ENCODE measurements at regions not wholly inside any gene's neighbourhood (a gene's known extent, or its start where the extent isn't known, plus 50 kb on each side); places are given as distances from the start of the nearest gene placed in this dataset.

DNA sequence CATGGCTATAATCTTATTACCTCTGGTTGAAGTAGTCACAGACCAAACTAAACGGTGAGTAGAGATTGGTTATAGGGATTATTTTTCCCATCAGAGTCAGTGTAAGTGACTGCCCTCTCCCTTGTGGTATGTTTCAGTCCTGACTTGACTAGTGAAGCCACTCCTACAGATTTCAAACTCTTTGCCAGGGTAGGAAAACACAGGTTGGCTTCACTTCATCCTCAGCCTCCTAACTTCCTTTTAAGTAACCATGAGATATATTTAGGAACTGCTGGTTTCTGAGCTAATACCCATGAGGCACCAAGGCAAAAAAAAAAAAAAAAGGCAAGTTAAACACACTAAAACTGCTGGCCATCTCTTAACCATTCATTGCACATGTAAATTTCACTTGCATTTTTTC is 349.2 kb upstream of the MCTP2 start:
- no peak for ATAC-seq
- intact Hi-C loops (cut with micrococcal nuclease) = no loop called here
- DNase-seq = no peak
- Mint-ChIP-seq H3K27ac (no peak overlapping the region), H3K4me1 (ENCODE audit: low read depth) (no peaks in the 10 kb centered on the region), H3K9me3 (no peaks in the 10 kb centered on the region), H3K36me3 (ENCODE audit: low read depth) (no peaks in the 10 kb centered on the region), H3K27me3 (no peaks in the 10 kb centered on the region), H3K4me3 (no peak overlapping the region)
- TF ChIP-seq, protein P1, sequence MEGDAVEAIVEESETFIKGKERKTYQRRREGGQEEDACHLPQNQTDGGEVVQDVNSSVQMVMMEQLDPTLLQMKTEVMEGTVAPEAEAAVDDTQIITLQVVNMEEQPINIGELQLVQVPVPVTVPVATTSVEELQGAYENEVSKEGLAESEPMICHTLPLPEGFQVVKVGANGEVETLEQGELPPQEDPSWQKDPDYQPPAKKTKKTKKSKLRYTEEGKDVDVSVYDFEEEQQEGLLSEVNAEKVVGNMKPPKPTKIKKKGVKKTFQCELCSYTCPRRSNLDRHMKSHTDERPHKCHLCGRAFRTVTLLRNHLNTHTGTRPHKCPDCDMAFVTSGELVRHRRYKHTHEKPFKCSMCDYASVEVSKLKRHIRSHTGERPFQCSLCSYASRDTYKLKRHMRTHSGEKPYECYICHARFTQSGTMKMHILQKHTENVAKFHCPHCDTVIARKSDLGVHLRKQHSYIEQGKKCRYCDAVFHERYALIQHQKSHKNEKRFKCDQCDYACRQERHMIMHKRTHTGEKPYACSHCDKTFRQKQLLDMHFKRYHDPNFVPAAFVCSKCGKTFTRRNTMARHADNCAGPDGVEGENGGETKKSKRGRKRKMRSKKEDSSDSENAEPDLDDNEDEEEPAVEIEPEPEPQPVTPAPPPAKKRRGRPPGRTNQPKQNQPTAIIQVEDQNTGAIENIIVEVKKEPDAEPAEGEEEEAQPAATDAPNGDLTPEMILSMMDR (IDR thresholded peaks at IDR 0.05) = no peak
- POLR2A ChIA-PET = no interaction called here
- CTCF ChIA-PET = no interaction called here

DNA sequence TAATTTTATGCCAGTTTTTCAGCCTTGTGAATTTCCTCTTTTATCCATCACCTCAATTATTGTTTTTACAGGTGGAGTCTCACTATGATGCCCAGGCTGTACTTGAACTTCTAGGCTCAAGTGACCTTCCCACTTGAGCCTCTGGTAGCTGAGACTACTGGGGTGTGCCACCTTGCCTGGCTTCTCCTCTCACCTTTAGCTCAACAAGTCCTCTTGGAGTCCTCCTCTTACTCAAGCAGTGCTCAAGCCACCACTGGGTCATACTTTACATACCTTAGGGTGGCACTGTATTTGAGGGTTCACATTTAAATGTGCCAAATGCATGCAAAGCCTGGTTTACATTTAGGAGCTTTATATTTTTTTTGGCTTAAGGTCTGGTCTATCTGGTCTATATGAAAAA is 350.1 kb upstream of the MCTP2 start:
- CTCF ChIA-PET = no interaction called here
- intact Hi-C loops (cut with micrococcal nuclease) = no loop called here
- POLR2A ChIA-PET = no interaction called here
- Mint-ChIP-seq H3K27me3 (no peaks in the 10 kb centered on the region), H3K4me3 (no peak overlapping the region), H3K27ac (no peak overlapping the region), H3K4me1 (ENCODE audit: low read depth) (no peaks in the 10 kb centered on the region), H3K36me3 (ENCODE audit: low read depth) (no peaks in the 10 kb centered on the region), H3K9me3 (no peaks in the 10 kb centered on the region)
- DNase-seq = no peak
- ATAC-seq = no peak
- TF ChIP-seq, protein P1 (IDR thresholded peaks at IDR 0.05) = no peak

DNA sequence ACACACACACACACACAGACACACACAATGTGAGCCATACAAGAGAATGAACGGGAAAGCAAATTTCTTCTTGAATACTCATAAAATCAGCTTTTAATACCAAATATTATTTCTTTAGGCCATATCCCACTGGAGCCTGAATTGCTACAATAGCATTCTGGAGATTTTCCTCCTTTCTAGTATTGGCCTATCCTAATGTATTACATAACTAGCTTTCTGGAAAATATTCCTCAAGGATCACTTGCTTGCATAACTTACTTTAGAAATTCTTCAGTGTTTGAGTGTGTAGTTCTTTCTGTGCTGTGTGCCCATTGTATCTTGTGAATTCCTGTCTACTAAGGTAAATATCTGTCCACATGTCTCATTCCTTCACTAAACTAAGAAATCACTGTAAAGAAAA is 351.0 kb upstream of the MCTP2 start:
- ChIA-PET CTCF (interaction anchor here (0.5 kb wide), 1 partner anchor 514 kb away, joined by 3 read pairs; no protein-coding TSS in a partner anchor), POLR2A (no interaction called here)
- no peak overlapping the region for H3K27ac Mint-ChIP-seq
- ATAC-seq (no peak), DNase-seq (no peak)
- no peaks in the 10 kb centered on the region for H3K27me3 Mint-ChIP-seq
- no peak overlapping the region for H3K4me3 Mint-ChIP-seq
- intact Hi-C loops (cut with micrococcal nuclease) = no loop called here
- H3K4me1 Mint-ChIP-seq (ENCODE audit: low read depth) = no peaks in the 10 kb centered on the region
- TF ChIP-seq, protein P1 (IDR thresholded peaks at IDR 0.05) = no peak
- no peaks in the 10 kb centered on the region for H3K36me3 Mint-ChIP-seq (ENCODE audit: low read depth)
- H3K9me3 Mint-ChIP-seq = no peaks in the 10 kb centered on the region

DNA sequence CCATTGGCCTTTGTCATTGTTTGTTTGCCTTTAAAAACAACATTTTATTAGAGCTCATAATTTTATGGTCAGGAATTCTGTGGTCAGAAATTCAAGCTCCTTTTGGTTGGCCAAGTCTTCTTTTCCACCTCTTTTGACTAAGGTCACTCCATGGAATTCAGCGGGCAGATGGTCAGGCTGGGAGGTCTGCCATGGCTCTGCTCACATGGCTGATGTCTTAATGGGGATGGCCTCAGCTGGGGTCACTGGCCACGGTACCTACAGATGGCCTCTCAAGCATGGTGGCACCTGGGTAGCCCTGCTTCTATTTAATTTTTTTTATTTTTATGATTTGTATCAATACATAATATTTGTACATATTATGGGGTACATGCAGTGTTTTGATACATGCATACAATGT is 360.8 kb upstream of the MCTP2 start:
- Mint-ChIP-seq H3K4me1 (ENCODE audit: low read depth) (no peaks in the 10 kb centered on the region), H3K4me3 (no peak overlapping the region), H3K9me3 (no peaks in the 10 kb centered on the region), H3K36me3 (ENCODE audit: low read depth) (no peaks in the 10 kb centered on the region), H3K27me3 (peaks cover 3% of the 10 kb centered on the region), H3K27ac (no peak overlapping the region)
- POLR2A ChIA-PET = interaction anchor here (1.3 kb wide), 1 partner anchor 11 kb away, joined by 3 read pairs; no protein-coding TSS in a partner anchor
- CTCF ChIA-PET = interaction anchor here (0.6 kb wide), 2 partner anchors 17 to 1602 kb away, joined by 3 to 5 read pairs; no protein-coding TSS in a partner anchor
- TF ChIP-seq, protein P1 (IDR thresholded peaks at IDR 0.05) = no peak
- DNase-seq (no peak), ATAC-seq (no peak)
- intact Hi-C loops (cut with micrococcal nuclease) = loop anchor here (10.0 kb wide), 1 partner anchor 64 kb away; no protein-coding TSS in a partner anchor

DNA sequence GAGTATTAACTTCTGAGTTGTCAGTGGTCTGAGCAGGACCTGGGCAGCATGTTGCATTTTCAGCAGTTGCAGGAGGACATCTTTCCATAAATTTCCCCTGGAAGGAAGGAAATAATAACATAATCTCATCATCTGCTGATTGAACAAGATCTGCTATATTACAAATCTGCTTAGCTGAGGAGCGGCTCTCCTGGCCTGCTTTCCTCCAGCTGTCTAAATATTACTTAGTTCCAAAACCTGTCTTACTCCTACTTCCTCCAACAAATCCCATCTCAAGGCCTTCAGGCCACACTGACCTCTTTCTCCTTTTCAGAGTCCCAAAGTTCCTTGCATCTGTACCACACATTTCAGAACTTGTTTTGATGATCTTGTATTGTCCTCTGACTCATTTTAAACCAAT is 364.4 kb upstream of the MCTP2 start:
- intact Hi-C loops (cut with micrococcal nuclease) = no loop called here
- no peak overlapping the region for H3K4me3 Mint-ChIP-seq

More for the DNA sequence above, 364.4 kb upstream of the MCTP2 start:
- POLR2A ChIA-PET = no interaction called here
- CTCF ChIA-PET = no interaction called here
- Mint-ChIP-seq H3K9me3 (no peaks in the 10 kb centered on the region), H3K27ac (no peak overlapping the region), H3K27me3 (peaks cover 22% of the 10 kb centered on the region), H3K36me3 (ENCODE audit: low read depth) (no peaks in the 10 kb centered on the region), H3K4me1 (ENCODE audit: low read depth) (peaks cover 2% of the 10 kb centered on the region)
- no peak for ATAC-seq
- TF ChIP-seq, protein P1 (IDR thresholded peaks at IDR 0.05) = no peak
- no peak for DNase-seq
